ENCODE measurements at regions not wholly inside any gene's neighbourhood (a gene's known extent, or its start where the extent isn't known, plus 50 kb on each side); places are given as distances from the start of the nearest gene placed in this dataset.
"Not testable (repeated sequence)": the region's sequence is repeated elsewhere in the genome, so short reads cannot be mapped to it uniquely, and the experiment has no call there.

- no peaks in the 10 kb centered on the region for H3K36me3 ChIP-seq (ENCODE audit: control insufficient read depth, insufficient read depth, low read length)
- Mint-ChIP-seq H3K4me3 (no peak overlapping the region), H3K36me3 (no peaks in the 10 kb centered on the region), H3K9me3 (peaks cover 0 to 20% (median 3%) of the 10 kb centered on the region in 7 donors), H3K4me1 (no peaks in the 10 kb centered on the region), H3K27ac (no peak overlapping the region), H3K27me3 (no peaks in the 10 kb centered on the region)
- no peak for DNase-seq
- no peak overlapping the region for H3K27ac ChIP-seq (ENCODE audit: insufficient read depth, low read length, poor library complexity, severe bottlenecking)
- no peak overlapping the region for H3K4me3 ChIP-seq (ENCODE audit: low read depth, low read length)
- H3K9me3 ChIP-seq (ENCODE audit: control insufficient read depth in 2 of 2, low read length in 2 of 2), result no peaks in the 10 kb centered on the region
- H3K27me3 ChIP-seq (ENCODE audit: control insufficient read depth, insufficient read depth, low read length), result no peaks in the 10 kb centered on the region
- no peak for ATAC-seq (ENCODE audit: low read depth in 2 of 2)
- H3K4me1 ChIP-seq (ENCODE audit: control insufficient read depth, insufficient read depth, low read length, poor library complexity, severe bottlenecking), result no peaks in the 10 kb centered on the region
Measured at GRCh38 chr12:43241986-43242385, 310.0 kb downstream of the ADAMTS20 start.

DNA sequence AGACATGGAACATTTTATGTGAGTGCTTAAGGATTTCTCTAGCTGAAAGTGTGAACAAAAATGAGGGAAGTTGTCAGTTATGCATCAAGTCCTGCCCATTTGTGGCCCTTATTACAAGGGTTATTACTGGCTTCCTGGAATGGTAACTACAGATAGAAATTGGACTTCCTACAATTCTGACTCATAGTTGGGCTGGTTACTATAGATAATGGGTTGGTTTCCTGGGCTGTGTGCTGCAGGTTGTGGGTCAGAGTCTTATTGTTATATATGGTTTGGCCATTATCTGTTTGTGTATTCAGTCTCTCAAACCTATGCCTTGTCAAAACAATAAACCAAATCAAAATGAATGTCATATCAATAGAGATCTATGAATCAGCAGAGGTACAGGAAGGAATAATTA, 313.7 kb downstream of the ADAMTS20 start:
- ATAC-seq (ENCODE audit: low read depth in 2 of 2) (no peak), DNase-seq (no peak)
- no peak overlapping the region for H3K27ac Mint-ChIP-seq
- Histone ChIP-seq H3K27ac (ENCODE audit: insufficient read depth, low read length, poor library complexity, severe bottlenecking) (no peak overlapping the region), H3K9me3 (ENCODE audit: control insufficient read depth in 2 of 2, low read length in 2 of 2) (no peaks in the 10 kb centered on the region), H3K4me1 (ENCODE audit: control insufficient read depth, insufficient read depth, low read length, poor library complexity, severe bottlenecking) (no peaks in the 10 kb centered on the region), H3K4me3 (ENCODE audit: low read depth, low read length) (no peak overlapping the region), H3K27me3 (ENCODE audit: control insufficient read depth, insufficient read depth, low read length) (no peaks in the 10 kb centered on the region), H3K36me3 (ENCODE audit: control insufficient read depth, insufficient read depth, low read length) (no peaks in the 10 kb centered on the region)
- H3K4me3 Mint-ChIP-seq, result no peak overlapping the region
- peaks cover 0 to 15% (median 3%) of the 10 kb centered on the region in 7 donors for H3K9me3 Mint-ChIP-seq
- H3K4me1 Mint-ChIP-seq, result no peaks in the 10 kb centered on the region
- no peaks in the 10 kb centered on the region for H3K36me3 Mint-ChIP-seq
- no peaks in the 10 kb centered on the region for H3K27me3 Mint-ChIP-seq

DNA sequence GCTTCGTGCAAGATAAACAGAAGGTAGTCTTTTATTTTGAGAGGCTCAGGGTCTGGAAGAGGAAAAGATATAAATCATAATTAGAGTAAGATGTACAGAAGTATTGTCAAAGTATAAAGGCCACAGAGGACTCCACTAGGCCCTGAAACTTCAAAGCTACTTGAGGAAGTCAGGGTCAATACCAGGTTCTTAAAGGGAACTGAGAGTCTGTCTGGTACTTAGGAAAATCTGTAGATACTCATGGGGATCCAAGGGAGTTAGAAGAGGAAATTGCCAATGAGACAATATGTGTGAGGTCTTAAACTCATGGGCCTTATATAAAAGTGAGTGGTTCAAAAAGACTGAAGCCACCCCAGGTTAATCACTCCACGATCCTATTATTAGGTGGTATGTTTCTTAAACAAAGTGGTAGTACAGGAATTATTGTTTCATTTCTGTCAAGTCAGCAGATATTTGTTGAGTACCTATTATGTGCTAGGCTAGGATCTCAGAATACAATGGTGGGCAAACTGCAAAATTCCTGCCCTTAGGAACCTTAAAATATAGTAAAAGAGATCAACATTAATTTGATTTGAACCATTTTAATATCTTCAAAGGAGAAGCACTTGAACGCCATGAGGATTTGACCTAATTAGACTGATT, 314.6 kb downstream of the ADAMTS20 start:
- Histone ChIP-seq H3K36me3 (ENCODE audit: control insufficient read depth, insufficient read depth, low read length) (no peaks in the 10 kb centered on the region), H3K27me3 (ENCODE audit: control insufficient read depth, insufficient read depth, low read length) (no peaks in the 10 kb centered on the region), H3K27ac (ENCODE audit: insufficient read depth, low read length, poor library complexity, severe bottlenecking) (no peak overlapping the region), H3K4me3 (ENCODE audit: low read depth, low read length) (no peak overlapping the region), H3K4me1 (ENCODE audit: control insufficient read depth, insufficient read depth, low read length, poor library complexity, severe bottlenecking) (no peaks in the 10 kb centered on the region), H3K9me3 (ENCODE audit: control insufficient read depth in 2 of 2, low read length in 2 of 2) (no peaks in the 10 kb centered on the region)
- no peaks in the 10 kb centered on the region for H3K36me3 Mint-ChIP-seq
- H3K27me3 Mint-ChIP-seq, result no peaks in the 10 kb centered on the region
- DNase-seq, result no peak
- no peak for ATAC-seq (ENCODE audit: low read depth in 2 of 2)
- peak overlapping the region in 1 of 3 donors; percentile 23 for H3K27ac Mint-ChIP-seq
- H3K4me3 Mint-ChIP-seq, result no peak overlapping the region
- H3K9me3 Mint-ChIP-seq, result peaks cover 0 to 15% (median 3%) of the 10 kb centered on the region in 7 donors
- H3K4me1 Mint-ChIP-seq, result no peaks in the 10 kb centered on the region

DNA sequence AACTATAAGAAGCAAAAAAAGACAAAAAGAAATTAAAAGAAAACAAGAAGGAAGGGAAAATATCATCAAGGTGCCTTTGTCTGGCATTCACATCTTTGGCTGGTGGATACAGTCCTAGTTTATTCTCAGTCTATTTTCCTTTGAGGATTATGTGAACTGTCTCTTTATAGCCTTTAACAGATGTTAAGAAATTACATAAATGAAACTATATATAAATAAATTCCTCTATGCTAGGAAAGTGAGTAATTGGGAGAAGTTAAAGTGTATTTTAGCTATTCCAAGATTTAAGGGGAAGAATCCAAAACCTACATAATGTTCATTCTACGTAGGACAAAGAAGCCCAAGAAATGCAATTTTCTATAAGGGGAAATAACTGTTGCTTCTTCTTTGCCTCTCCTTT, 316.3 kb downstream of the ADAMTS20 start:
- H3K4me1 Mint-ChIP-seq, result no peaks in the 10 kb centered on the region
- no peaks in the 10 kb centered on the region for H3K4me1 ChIP-seq (ENCODE audit: control insufficient read depth, insufficient read depth, low read length, poor library complexity, severe bottlenecking)
- H3K36me3 Mint-ChIP-seq, result no peaks in the 10 kb centered on the region
- DNase-seq (no peak), ATAC-seq (ENCODE audit: low read depth in 2 of 2) (no peak)
- H3K4me3 Mint-ChIP-seq, result no peak overlapping the region
- H3K9me3 ChIP-seq (ENCODE audit: control insufficient read depth in 2 of 2, low read length in 2 of 2), result no peaks in the 10 kb centered on the region
- no peaks in the 10 kb centered on the region for H3K27me3 ChIP-seq (ENCODE audit: control insufficient read depth, insufficient read depth, low read length)
- H3K9me3 Mint-ChIP-seq, result peaks cover 0 to 15% (median 2%) of the 10 kb centered on the region in 7 donors
- no peaks in the 10 kb centered on the region for H3K27me3 Mint-ChIP-seq
- no peak overlapping the region for H3K27ac ChIP-seq (ENCODE audit: insufficient read depth, low read length, poor library complexity, severe bottlenecking)
- H3K27ac Mint-ChIP-seq, result no peak overlapping the region
- H3K36me3 ChIP-seq (ENCODE audit: control insufficient read depth, insufficient read depth, low read length), result no peaks in the 10 kb centered on the region
- H3K4me3 ChIP-seq (ENCODE audit: low read depth, low read length), result no peak overlapping the region

DNA sequence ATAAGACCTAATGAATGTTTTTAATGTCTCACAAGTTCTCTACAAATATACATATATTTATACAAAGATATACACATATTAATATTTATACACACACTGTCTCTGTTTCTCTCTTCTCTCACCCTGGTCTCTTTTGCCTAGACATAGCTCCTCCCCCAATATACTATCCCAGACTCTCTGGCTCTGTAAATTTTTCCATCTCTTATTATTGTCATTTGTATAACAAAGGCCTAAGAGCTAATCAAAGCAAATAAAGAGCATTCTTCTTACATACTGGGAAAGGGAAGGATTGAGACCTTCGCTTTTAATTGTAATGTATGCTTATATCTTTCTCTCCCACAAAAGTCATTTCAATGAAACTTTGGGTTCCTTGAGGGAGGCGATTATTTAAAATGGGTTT, 318.1 kb downstream of the ADAMTS20 start:
- no peaks in the 10 kb centered on the region for H3K27me3 ChIP-seq (ENCODE audit: control insufficient read depth, insufficient read depth, low read length)
- DNase-seq (no peak), ATAC-seq (ENCODE audit: low read depth in 2 of 2) (no peak)
- Mint-ChIP-seq H3K36me3 (no peaks in the 10 kb centered on the region), H3K27me3 (no peaks in the 10 kb centered on the region), H3K4me1 (no peaks in the 10 kb centered on the region), H3K9me3 (peaks cover 0 to 15% (median 2%) of the 10 kb centered on the region in 7 donors), H3K4me3 (no peak overlapping the region), H3K27ac (no peak overlapping the region)
- no peaks in the 10 kb centered on the region for H3K36me3 ChIP-seq (ENCODE audit: control insufficient read depth, insufficient read depth, low read length)
- H3K4me3 ChIP-seq (ENCODE audit: low read depth, low read length), result no peak overlapping the region
- H3K4me1 ChIP-seq (ENCODE audit: control insufficient read depth, insufficient read depth, low read length, poor library complexity, severe bottlenecking), result no peaks in the 10 kb centered on the region
- no peaks in the 10 kb centered on the region for H3K9me3 ChIP-seq (ENCODE audit: control insufficient read depth in 2 of 2, low read length in 2 of 2)
- H3K27ac ChIP-seq (ENCODE audit: insufficient read depth, low read length, poor library complexity, severe bottlenecking), result no peak overlapping the region

DNA sequence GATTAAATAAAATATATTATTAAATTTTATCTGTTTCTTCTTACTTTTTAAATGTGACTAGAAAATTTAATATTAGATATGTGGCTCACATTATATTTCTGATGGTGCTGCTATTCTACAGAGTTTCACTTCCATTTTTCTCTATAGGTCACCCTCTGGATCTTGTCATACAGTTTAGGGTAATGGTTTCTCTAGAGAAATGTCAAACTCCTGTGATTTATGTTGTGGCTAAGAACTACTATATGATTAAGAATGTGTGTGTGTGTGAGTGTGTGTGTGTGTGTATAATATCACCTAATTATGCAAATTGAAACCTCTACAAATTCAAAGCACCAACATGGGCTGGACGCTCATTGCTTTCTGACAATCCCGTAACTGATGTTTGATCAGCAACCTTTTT, 325.9 kb downstream of the ADAMTS20 start:
- H3K4me1 ChIP-seq (ENCODE audit: control insufficient read depth, insufficient read depth, low read length, poor library complexity, severe bottlenecking), result no peaks in the 10 kb centered on the region
- ATAC-seq (ENCODE audit: low read depth in 2 of 2), result no peak
- H3K36me3 Mint-ChIP-seq, result no peaks in the 10 kb centered on the region
- DNase-seq, result no peak
- no peak overlapping the region for H3K27ac Mint-ChIP-seq
- H3K27me3 Mint-ChIP-seq, result no peaks in the 10 kb centered on the region
- no peaks in the 10 kb centered on the region for H3K27me3 ChIP-seq (ENCODE audit: control insufficient read depth, insufficient read depth, low read length)
- no peaks in the 10 kb centered on the region for H3K4me1 Mint-ChIP-seq
- H3K4me3 Mint-ChIP-seq, result no peak overlapping the region
- H3K36me3 ChIP-seq (ENCODE audit: control insufficient read depth, insufficient read depth, low read length), result no peaks in the 10 kb centered on the region
- H3K4me3 ChIP-seq (ENCODE audit: low read depth, low read length), result no peak overlapping the region
- no peak overlapping the region for H3K27ac ChIP-seq (ENCODE audit: insufficient read depth, low read length, poor library complexity, severe bottlenecking)
- H3K9me3 Mint-ChIP-seq, result peaks cover 0 to 11% (median 2%) of the 10 kb centered on the region in 7 donors
- no peaks in the 10 kb centered on the region for H3K9me3 ChIP-seq (ENCODE audit: control insufficient read depth in 2 of 2, low read length in 2 of 2)

DNA sequence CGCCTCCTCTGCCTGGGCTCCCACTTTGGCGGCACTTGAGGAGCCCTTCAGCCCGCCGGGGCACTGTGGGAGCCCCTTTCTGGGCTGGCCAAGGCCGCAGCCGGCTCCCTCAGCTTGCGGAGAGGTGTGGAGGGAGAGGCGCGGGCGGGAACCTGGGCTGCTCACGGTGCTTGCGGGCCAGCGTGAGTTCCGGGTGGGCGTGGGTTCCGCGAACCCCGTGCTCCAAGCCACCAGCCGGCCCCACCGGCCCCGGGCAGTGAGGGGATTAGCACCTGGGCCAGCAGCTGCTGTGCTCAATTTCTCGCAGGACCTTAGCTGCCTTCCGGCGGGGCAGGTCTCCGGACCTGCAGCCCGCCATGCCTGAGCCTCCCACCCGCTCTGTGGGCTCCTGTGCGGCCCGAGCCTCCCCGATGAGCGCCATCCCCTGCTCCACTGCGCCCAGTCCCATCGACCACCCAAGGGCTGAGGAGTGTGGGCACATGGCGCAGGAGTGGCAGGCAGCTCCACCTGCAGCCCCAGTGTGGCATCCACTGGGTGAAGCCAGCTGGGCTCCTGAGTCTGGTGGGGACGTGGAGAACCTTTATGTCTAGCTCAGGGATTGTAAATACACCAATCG, 327.7 kb downstream of the ADAMTS20 start:
- H3K4me1 Mint-ChIP-seq, H3K36me3 Mint-ChIP-seq, H3K27ac Mint-ChIP-seq: not testable (repeated sequence)

DNA sequence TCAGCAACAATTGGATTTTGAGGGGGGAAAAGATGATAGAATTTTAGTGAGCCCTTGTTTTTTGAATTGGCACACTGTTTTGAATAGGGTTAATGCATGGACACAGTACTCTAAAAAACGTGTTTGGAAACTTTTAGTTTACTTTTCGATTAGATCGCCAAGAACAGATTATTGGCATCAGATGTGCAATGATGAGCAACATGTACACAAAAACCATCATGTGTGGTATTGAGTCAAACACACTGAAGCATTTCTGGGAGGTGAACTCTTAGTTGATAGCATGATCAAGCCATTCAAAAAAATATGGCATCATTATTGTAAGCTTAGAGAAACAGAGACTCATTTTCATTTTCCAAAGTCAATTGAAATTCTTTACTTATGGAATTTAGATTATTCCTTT, 329.2 kb downstream of the ADAMTS20 start:
- Histone ChIP-seq H3K4me3 (ENCODE audit: low read depth, low read length) (no peak overlapping the region), H3K27ac (ENCODE audit: insufficient read depth, low read length, poor library complexity, severe bottlenecking) (no peak overlapping the region), H3K4me1 (ENCODE audit: control insufficient read depth, insufficient read depth, low read length, poor library complexity, severe bottlenecking) (no peaks in the 10 kb centered on the region), H3K36me3 (ENCODE audit: control insufficient read depth, insufficient read depth, low read length) (no peaks in the 10 kb centered on the region), H3K9me3 (ENCODE audit: control insufficient read depth in 2 of 2, low read length in 2 of 2) (no peaks in the 10 kb centered on the region), H3K27me3 (ENCODE audit: control insufficient read depth, insufficient read depth, low read length) (no peaks in the 10 kb centered on the region)
- no peaks in the 10 kb centered on the region for H3K36me3 Mint-ChIP-seq
- H3K27me3 Mint-ChIP-seq, result no peaks in the 10 kb centered on the region
- DNase-seq (no peak), ATAC-seq (ENCODE audit: low read depth in 2 of 2) (no peak)
- no peak overlapping the region for H3K4me3 Mint-ChIP-seq
- no peaks in the 10 kb centered on the region for H3K4me1 Mint-ChIP-seq
- peaks cover 0 to 8% (median 2%) of the 10 kb centered on the region in 7 donors for H3K9me3 Mint-ChIP-seq
- no peak overlapping the region for H3K27ac Mint-ChIP-seq

More for the DNA sequence above, 327.7 kb downstream of the ADAMTS20 start:
- not testable (repeated sequence) for H3K9me3 ChIP-seq (ENCODE audit: control insufficient read depth in 2 of 2, low read length in 2 of 2); H3K27ac ChIP-seq (ENCODE audit: insufficient read depth, low read length, poor library complexity, severe bottlenecking); DNase-seq; H3K4me1 ChIP-seq (ENCODE audit: control insufficient read depth, insufficient read depth, low read length, poor library complexity, severe bottlenecking); ATAC-seq (ENCODE audit: low read depth in 2 of 2); H3K9me3 Mint-ChIP-seq; H3K27me3 Mint-ChIP-seq; H3K36me3 ChIP-seq (ENCODE audit: control insufficient read depth, insufficient read depth, low read length); H3K27me3 ChIP-seq (ENCODE audit: control insufficient read depth, insufficient read depth, low read length); H3K4me3 ChIP-seq (ENCODE audit: low read depth, low read length); H3K4me3 Mint-ChIP-seq

All from CD4-positive, CD25-positive, alpha-beta regulatory T cell (primary cell).